ENCODE measurements at regions not wholly inside any gene's neighbourhood (a gene's known extent, or its start where the extent isn't known, plus 50 kb on each side); places are given as distances from the start of the nearest gene placed in this dataset.

DNA sequence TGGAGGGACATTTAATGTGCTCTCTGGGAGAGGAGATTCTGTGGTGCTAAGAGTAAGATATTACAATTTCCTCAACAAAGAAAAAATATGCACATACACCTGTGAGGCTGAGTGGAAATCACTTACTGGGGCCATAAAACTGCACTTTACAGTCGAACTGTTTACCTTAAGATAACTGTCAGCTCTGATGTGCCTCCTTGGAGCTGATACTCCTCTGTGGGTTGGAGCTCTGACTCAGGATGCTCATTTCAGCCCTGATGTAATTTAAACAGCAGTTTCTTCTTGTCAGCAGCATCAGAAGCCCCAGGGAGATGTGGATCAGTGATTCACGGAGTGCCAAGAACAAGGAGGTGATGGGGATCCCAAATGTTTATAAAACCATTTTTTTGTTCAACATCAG, 241.9 kb upstream of the SFRP2 start:
- Histone ChIP-seq H3K4me3 (ENCODE audit: low read length) (no peak overlapping the region), H3K36me3 (ENCODE audit: low read depth, low read length) (no peaks in the 10 kb centered on the region), H3K9ac (ENCODE audit: low read length) (no peak overlapping the region), H3K4me2 (ENCODE audit: low read length) (no peak overlapping the region), H3K4me1 (ENCODE audit: insufficient read depth, low read length) (no peaks in the 10 kb centered on the region), H3K79me2 (ENCODE audit: low read length) (no peaks in the 10 kb centered on the region), H3K27me3 (ENCODE audit: low read length) (peaks cover 17% of the 10 kb centered on the region), H2AFZ (ENCODE audit: low read length) (no peak overlapping the region), H4K20me1 (ENCODE audit: low read length) (no peaks in the 10 kb centered on the region), H3K9me3 (ENCODE audit: low read length) (no peaks in the 10 kb centered on the region), H3K9me2 (replicated peaks; ENCODE audit: low read length) (no peaks in the 10 kb centered on the region), H3F3A (ENCODE audit: low read length, unreplicated experiment) (no peaks in the 10 kb centered on the region), H3K27ac (ENCODE audit: low read length) (no peak overlapping the region)
- intact Hi-C loops (cut with micrococcal nuclease) = no loop called here
- ATAC-seq (no peak), DNase-seq (no peak)
- TF ChIP-seq, protein P1, sequence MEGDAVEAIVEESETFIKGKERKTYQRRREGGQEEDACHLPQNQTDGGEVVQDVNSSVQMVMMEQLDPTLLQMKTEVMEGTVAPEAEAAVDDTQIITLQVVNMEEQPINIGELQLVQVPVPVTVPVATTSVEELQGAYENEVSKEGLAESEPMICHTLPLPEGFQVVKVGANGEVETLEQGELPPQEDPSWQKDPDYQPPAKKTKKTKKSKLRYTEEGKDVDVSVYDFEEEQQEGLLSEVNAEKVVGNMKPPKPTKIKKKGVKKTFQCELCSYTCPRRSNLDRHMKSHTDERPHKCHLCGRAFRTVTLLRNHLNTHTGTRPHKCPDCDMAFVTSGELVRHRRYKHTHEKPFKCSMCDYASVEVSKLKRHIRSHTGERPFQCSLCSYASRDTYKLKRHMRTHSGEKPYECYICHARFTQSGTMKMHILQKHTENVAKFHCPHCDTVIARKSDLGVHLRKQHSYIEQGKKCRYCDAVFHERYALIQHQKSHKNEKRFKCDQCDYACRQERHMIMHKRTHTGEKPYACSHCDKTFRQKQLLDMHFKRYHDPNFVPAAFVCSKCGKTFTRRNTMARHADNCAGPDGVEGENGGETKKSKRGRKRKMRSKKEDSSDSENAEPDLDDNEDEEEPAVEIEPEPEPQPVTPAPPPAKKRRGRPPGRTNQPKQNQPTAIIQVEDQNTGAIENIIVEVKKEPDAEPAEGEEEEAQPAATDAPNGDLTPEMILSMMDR (conservative IDR thresholded peaks at IDR 0.05; ENCODE audit: low read depth, low read length) = no peak
- no peak for TF ChIP-seq EZH2 (IDR thresholded peaks at IDR 0.05; ENCODE audit: low read length, unreplicated experiment)
- no peak for TF ChIP-seq EZH2phosphoT487 (IDR thresholded peaks at IDR 0.05; ENCODE audit: borderline replicate concordance, low read length)
- CTCF ChIA-PET = no interaction called here
- POLR2A ChIA-PET (ENCODE audit: unreplicated experiment) = no interaction called here
- no TSS peak for BruUV-seq (replicated peaks)

DNA sequence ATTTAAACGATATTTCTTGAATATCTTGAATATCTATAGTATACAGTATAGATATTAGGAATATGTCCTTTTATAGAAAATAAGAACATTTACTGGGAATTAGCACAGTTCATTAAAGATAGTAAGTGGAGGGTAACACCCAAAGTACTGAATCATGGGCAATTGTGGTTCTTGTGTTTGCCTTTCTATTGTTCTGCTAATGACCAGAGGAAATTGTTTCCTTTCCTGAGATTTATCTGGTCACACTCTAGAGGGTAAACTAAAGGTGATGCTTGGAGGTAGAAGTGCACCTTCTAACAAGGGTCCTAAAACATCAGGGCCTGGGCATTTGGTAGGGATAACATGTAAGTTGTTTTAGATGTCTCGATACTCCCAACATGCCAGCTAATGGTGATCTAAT, 241.3 kb upstream of the SFRP2 start:
- H3F3A ChIP-seq (ENCODE audit: low read length, unreplicated experiment) = no peaks in the 10 kb centered on the region
- H4K20me1 ChIP-seq (ENCODE audit: low read length) = no peaks in the 10 kb centered on the region
- no peak overlapping the region for H3K4me2 ChIP-seq (ENCODE audit: low read length)
- H3K27me3 ChIP-seq (ENCODE audit: low read length) = peaks cover 20% of the 10 kb centered on the region
- no peaks in the 10 kb centered on the region for H3K79me2 ChIP-seq (ENCODE audit: low read length)
- H3K36me3 ChIP-seq (ENCODE audit: low read depth, low read length) = no peaks in the 10 kb centered on the region
- H3K9me2 ChIP-seq (replicated peaks; ENCODE audit: low read length) = no peaks in the 10 kb centered on the region
- POLR2A ChIA-PET (ENCODE audit: unreplicated experiment) = no interaction called here
- H3K4me1 ChIP-seq (ENCODE audit: insufficient read depth, low read length) = no peaks in the 10 kb centered on the region
- no peak overlapping the region for H3K9ac ChIP-seq (ENCODE audit: low read length)
- CTCF ChIA-PET = no interaction called here
- H3K9me3 ChIP-seq (ENCODE audit: low read length) = no peaks in the 10 kb centered on the region
- H3K27ac ChIP-seq (ENCODE audit: low read length) = no peak overlapping the region
- DNase-seq (no peak), ATAC-seq (no peak)
- no peak overlapping the region for H3K4me3 ChIP-seq (ENCODE audit: low read length)
- intact Hi-C loops (cut with micrococcal nuclease) = no loop called here
- H2AFZ ChIP-seq (ENCODE audit: low read length) = no peak overlapping the region
- BruUV-seq (replicated peaks) = no TSS peak
- TF ChIP-seq EZH2 (IDR thresholded peaks at IDR 0.05; ENCODE audit: low read length, unreplicated experiment) (no peak), EZH2phosphoT487 (IDR thresholded peaks at IDR 0.05; ENCODE audit: borderline replicate concordance, low read length) (no peak)
- TF ChIP-seq, protein P1 (conservative IDR thresholded peaks at IDR 0.05; ENCODE audit: low read depth, low read length) = no peak

DNA sequence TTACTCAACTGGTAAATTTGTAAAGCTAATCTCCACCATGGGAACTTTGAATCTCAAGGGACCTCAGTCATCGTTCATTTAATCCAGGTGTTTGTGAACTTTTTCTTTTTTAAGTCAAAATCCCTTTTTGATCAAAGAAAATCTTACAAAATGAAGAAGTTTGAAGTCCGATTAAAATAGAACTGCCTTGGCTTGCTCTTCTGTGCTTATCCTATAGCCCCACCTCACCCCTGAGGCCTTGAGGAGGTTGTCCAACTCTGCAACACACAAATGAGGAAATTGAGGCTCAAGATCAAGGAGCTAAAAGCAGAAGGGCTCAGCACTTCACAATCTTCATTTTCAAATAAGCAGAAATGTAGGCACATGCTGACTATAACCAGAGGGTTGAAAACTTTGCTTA, 240.3 kb upstream of the SFRP2 start:
- no TSS peak for BruUV-seq (replicated peaks)
- H3K79me2 ChIP-seq (ENCODE audit: low read length) = no peaks in the 10 kb centered on the region
- H3F3A ChIP-seq (ENCODE audit: low read length, unreplicated experiment) = no peaks in the 10 kb centered on the region
- H3K4me3 ChIP-seq (ENCODE audit: low read length) = no peak overlapping the region
- CTCF ChIA-PET = no interaction called here
- POLR2A ChIA-PET (ENCODE audit: unreplicated experiment) = no interaction called here
- no peaks in the 10 kb centered on the region for H3K36me3 ChIP-seq (ENCODE audit: low read depth, low read length)
- H3K4me2 ChIP-seq (ENCODE audit: low read length) = no peak overlapping the region
- H2AFZ ChIP-seq (ENCODE audit: low read length) = no peak overlapping the region
- no peaks in the 10 kb centered on the region for H3K9me3 ChIP-seq (ENCODE audit: low read length)
- no peaks in the 10 kb centered on the region for H3K4me1 ChIP-seq (ENCODE audit: insufficient read depth, low read length)
- no peaks in the 10 kb centered on the region for H3K9me2 ChIP-seq (replicated peaks; ENCODE audit: low read length)
- TF ChIP-seq EZH2phosphoT487 (IDR thresholded peaks at IDR 0.05; ENCODE audit: borderline replicate concordance, low read length) (no peak), EZH2 (IDR thresholded peaks at IDR 0.05; ENCODE audit: low read length, unreplicated experiment) (no peak)
- TF ChIP-seq, protein P1 (conservative IDR thresholded peaks at IDR 0.05; ENCODE audit: low read depth, low read length) = no peak
- intact Hi-C loops (cut with micrococcal nuclease) = no loop called here
- no peak for ATAC-seq
- peaks cover 21% of the 10 kb centered on the region for H3K27me3 ChIP-seq (ENCODE audit: low read length)
- H3K27ac ChIP-seq (ENCODE audit: low read length) = no peak overlapping the region
- no peaks in the 10 kb centered on the region for H4K20me1 ChIP-seq (ENCODE audit: low read length)
- H3K9ac ChIP-seq (ENCODE audit: low read length) = no peak overlapping the region
- DNase-seq = no peak
